Embryonic facial prominence (tissue), 1 donor: ENCODE measurements at regions not wholly inside any gene's neighbourhood (a gene's known extent, or its start where the extent isn't known, plus 50 kb on each side); places are given as distances from the start of the nearest gene placed in this dataset.
"Not testable (repeated sequence)": the region's sequence is repeated elsewhere in the genome, so short reads cannot be mapped to it uniquely, and the experiment has no call there.

Source experiments
- DNase-seq: peaks from one replicate; pipeline ENCODE4 v3.0.0-alpha.2; 2016; ENCODE audit errors: extremely low spot score

GRCh38 chr17:27049104-27049784 is 244.7 kb upstream of the WSB1 start:
- no peak for DNase-seq

DNA sequence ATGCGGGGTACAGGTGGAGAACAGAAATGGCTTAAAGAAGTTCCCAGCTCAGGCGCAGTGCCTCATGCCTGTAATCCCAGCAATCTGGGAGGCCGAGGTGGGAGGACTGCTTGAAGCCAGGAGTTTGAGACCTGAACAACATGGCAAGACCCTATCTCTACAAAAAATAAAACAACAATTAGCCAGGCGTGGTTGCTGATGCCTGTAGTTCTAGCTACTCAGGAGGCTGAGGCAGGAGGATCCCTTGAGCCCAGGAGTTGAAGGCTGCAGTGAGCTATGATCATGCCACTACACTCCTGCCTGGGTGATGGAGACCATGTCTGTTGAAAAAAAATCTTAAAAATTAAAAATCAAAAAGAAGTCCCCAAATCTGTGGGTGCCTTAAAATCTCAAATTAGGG is 228.3 kb upstream of the WSB1 start:
- DNase-seq: no peak

GRCh38 chr17:27066315-27066714 is 227.6 kb upstream of the WSB1 start:
- no peak for DNase-seq

GRCh38 chr17:27069842-27070508 is 223.9 kb upstream of the WSB1 start:
- no peak for DNase-seq

- DNase-seq: no peak
Observed at GRCh38 chr17:27070836-27071235, 223.1 kb upstream of the WSB1 start.

DNA sequence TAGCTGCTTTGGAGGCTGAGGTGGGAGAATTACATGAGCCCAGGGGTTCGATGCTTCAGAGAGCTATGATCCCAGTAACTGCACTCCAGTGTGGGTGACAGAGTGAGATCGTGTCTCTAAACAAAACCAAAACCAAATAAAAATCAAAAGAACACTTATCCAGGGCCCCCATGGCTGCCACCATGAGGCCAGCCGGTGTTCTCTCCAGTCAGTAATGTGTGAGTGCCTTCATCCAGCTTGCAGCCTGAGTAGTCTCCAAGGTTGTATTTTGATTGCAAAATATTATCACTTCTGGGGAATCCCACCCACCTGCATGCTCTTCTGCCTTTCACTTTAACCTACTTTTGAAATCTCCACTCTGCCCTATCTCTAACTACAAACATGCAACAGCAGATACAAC is 221.0 kb upstream of the WSB1 start:
- no peak for DNase-seq

GRCh38 chr17:27076814-27077213 is 217.1 kb upstream of the WSB1 start:
- DNase-seq: no peak

DNA sequence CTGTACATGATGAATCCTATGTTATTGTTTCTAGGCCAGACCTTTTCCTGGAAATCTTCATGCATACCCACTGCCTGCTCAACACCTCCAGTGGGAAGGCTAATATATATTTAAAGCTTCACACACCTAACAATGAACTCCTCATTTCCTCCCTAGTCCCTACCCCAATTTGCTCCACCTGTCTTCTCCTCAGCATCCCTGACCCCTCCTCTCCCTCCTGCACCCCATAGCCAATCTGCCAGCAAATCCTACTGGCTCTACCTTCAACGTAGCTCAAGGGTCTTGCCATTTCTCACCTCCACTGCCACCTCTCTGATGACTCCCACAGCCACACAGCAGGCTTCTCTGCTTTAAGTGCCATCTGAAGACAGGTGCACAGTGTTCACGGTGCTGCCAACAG is 215.6 kb upstream of the WSB1 start:
- no peak for DNase-seq

DNA sequence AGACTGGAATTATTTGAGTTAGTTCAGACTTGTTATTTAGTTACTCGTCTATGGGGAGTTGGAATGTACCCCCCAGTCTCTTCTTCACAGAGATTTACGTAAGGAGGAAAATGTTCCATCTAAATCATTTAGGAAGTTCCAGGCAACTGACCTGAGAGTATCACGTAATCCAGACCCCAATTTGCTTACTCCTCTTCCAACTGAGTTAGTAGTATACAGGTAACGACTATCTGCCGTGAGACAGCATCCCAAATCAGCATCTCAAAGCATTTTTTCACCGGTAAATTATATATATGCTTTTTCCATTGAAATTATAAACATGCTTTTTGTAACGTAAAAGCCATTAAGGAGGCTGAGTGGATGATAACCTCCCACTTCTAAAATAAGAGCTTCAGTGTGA is 214.3 kb upstream of the WSB1 start:
- DNase-seq: no peak

DNA sequence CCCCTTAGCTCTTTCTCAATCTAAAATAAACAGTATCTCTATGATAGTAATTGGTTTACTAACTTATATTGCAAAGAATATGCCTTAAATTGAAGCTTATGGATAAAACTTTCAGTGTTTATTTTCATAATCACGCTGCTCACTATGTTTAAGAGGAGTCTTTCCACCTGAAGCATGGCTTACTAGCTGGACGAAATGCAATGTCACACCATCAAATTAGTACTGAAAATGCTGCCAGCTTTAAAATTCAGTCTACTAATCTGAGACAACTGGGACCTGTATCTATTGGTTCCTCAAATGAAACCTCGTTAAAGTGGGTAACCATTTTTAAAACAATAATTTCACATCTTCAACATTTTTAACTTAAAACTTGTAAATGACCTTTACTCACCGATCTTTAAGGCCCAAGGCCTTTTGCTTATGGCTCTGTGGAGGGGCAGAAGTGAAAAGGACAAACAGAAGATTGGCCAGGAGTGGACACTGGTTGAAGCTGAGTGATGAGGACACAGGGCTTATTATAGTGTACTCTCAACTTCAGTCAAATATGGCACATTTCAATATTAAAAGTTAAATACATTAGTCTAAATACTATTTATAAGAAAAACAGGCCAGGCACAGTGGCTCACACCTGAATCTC is 212.8 kb upstream of the WSB1 start:
- DNase-seq: no peak

GRCh38 chr17:27082023-27082774 is 211.7 kb upstream of the WSB1 start:
- no peak for DNase-seq

- no peak for DNase-seq
Observed at GRCh38 chr17:27082775-27083154, 211.1 kb upstream of the WSB1 start.

GRCh38 chr17:27083408-27084185 is 210.3 kb upstream of the WSB1 start:
- DNase-seq: no peak

DNA sequence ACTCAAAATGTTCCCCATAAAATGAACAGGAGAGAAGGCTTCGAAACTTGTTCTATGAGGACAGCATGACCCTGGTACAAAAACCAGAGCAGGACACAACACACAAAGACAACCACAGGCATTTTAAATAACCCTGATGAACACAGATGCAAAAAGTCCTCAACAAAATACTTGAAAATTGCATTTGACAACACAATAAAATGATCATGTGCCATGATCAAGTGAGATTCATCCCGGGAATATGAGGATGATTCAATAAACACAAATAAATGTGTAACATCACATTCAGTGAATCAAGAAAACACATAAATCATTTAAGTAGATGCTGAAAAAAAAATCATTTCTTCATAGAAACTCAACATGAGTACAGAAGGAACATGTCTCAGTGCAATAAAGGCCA is 208.4 kb upstream of the WSB1 start:
- DNase-seq: no peak

DNA sequence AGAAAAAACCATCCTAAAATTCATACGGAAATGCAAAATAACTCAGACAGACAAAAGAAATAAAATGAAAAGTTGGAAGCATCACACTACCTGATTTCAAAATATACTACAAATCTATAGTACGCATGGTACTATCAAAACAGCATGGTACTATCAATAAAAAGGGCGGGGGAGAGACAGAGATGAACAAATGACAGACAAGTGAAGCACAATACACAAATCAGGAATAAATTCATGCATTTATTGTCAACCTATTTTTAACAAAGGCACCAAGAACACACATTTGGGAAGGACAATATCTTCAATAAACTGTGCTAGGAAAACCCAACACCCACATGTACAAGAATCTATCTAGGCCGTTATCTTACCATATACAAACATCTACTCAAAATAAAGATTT is 207.4 kb upstream of the WSB1 start:
- no peak for DNase-seq

DNA sequence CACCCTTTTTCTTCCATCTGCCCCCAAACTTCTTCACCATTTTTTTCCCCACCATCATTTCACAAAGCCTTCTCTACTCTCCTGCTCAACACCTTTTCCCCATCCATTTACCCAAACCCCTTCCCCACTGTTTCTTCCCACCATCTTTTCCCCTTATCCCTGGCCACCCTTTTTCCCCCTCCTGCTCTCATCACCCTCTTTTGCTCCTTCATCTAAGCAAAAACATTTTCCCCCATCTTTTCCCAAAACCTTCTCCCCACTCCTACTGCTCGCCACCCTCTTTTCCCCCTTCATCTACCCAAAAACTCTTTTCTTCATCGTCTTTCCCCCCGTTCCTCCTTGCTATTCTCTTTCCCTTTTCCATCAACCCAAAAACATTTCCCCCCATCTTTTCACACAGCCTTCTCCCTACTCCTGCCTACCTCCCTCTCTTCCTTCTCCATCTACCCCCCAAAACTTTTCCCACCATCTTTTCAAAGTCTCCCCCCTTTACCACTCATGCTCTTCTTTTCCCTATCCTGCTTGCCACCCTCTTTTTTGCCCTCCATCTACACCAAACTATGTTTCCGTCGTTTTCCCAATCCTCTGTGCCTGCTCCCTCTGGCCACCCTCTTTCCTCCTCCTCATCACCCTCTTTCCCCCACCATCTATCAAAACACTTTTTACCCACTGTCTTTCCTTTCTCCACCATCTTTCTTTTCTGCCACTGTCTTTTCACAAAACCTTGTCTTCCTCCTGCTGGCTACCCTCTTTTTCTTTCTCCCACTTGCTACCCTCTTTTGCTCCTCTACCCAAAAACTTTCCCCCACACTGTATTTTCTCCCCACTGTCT is 205.8 kb upstream of the WSB1 start:
- DNase-seq: no peak

- no peak for DNase-seq
Observed at GRCh38 chr17:27088767-27089078, 205.2 kb upstream of the WSB1 start.

GRCh38 chr17:27089079-27089928 is 204.6 kb upstream of the WSB1 start:
- not testable (repeated sequence) for DNase-seq

- DNase-seq: no peak
Observed at GRCh38 chr17:27089929-27090247, 204.0 kb upstream of the WSB1 start.

- not testable (repeated sequence) for DNase-seq
Observed at GRCh38 chr17:27090450-27091042, 203.4 kb upstream of the WSB1 start.
